Peyer's patch (tissue), 4 donors: ENCODE measurements at regions not wholly inside any gene's neighbourhood (a gene's known extent, or its start where the extent isn't known, plus 50 kb on each side); places are given as distances from the start of the nearest gene placed in this dataset.

Experiments
- DNase-seq, 3 donors: peaks; one replicate each; pipeline ENCODE4 v3.0.0-alpha.2; 2017 to 2019
- H3K27ac ChIP-seq, 4 donors: fragments of 200-600 bp; sonication (generic); one replicate each; pipeline ENCODE4 v1.5.1; 2016 to 2019
- H3K27me3 ChIP-seq, 2 donors: fragments of 200-600 bp; sonication (generic); one replicate each; pipeline ENCODE4 v1.5.1; 2019
- H3K36me3 ChIP-seq, 3 donors: fragments of 200-600 bp; sonication (generic); one replicate each; pipeline ENCODE4 v1.5.1; 2016 to 2019
- H3K4me1 ChIP-seq, 4 donors: fragments of 200-600 bp; sonication (generic); one replicate each; pipeline ENCODE4 v1.5.1; 2016 to 2019
- H3K4me3 ChIP-seq, 4 donors: fragments of 200-600 bp; sonication (generic); 1 replicate in 3 of 4; 2 replicates in 1 of 4; pipeline ENCODE4 v1.5.1; 2016 to 2019; ENCODE audit warnings: mild to moderate bottlenecking in 1 of 4
- H3K9me3 ChIP-seq, 4 donors: fragments of 200-600 bp; sonication (generic); one replicate each; pipeline ENCODE4 v1.5.1; 2016 to 2019; ENCODE audit warnings: mild to moderate bottlenecking in 1 of 4
- POLR2A ChIP-seq, 2 donors: fragments of 450-650 bp; IDR thresholded peaks; one replicate each; pipeline ENCODE4 v1.5.1; 2017; ENCODE audit warnings: antibody characterized with exemption in 2 of 2, mild to moderate bottlenecking in 2 of 2, moderate library complexity in 2 of 2
- TF ChIP-seq, protein P1 (sequence below), 6 experiments: fragments of 450-650 bp in 4 of 6; fragments of 200-600 bp in 2 of 6; sonication (generic) in 1 of 6; IDR thresholded peaks; one replicate each; pipeline ENCODE4 v1.5.1; 2017 to 2019; ENCODE audit warnings: antibody characterized with exemption in 6 of 6, mild to moderate bottlenecking in 3 of 6, moderate library complexity in 1 of 6

DNA sequence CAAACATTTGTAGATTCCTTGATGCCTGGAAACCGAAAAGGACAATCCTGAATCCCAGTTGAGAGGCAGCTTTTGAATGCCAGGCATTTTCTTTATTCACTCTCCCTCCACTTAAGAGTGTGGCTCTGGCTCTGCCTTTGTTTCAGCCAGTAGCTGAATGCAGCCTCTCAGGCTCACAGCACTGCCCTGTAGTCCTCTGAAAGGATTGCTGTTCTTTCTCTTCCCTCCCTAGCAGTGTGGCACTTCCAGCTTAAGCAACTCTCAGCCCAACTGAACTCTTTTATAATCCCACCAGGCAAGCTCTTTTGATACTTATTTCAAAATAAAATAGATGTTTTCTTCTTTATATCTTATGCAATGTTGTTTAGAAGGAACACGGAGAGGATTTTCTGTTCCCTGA, 415.6 kb downstream of the GJA1 start:
- Histone ChIP-seq H3K9me3 (no peaks in the 10 kb centered on the region), H3K4me3 (no peak overlapping the region), H3K36me3 (no peaks in the 10 kb centered on the region), H3K4me1 (no peaks in the 10 kb centered on the region), H3K27me3 (no peaks in the 10 kb centered on the region), H3K27ac (no peak overlapping the region)
- TF ChIP-seq POLR2A (IDR thresholded peaks at IDR 0.05), result no peak
- TF ChIP-seq, protein P1, sequence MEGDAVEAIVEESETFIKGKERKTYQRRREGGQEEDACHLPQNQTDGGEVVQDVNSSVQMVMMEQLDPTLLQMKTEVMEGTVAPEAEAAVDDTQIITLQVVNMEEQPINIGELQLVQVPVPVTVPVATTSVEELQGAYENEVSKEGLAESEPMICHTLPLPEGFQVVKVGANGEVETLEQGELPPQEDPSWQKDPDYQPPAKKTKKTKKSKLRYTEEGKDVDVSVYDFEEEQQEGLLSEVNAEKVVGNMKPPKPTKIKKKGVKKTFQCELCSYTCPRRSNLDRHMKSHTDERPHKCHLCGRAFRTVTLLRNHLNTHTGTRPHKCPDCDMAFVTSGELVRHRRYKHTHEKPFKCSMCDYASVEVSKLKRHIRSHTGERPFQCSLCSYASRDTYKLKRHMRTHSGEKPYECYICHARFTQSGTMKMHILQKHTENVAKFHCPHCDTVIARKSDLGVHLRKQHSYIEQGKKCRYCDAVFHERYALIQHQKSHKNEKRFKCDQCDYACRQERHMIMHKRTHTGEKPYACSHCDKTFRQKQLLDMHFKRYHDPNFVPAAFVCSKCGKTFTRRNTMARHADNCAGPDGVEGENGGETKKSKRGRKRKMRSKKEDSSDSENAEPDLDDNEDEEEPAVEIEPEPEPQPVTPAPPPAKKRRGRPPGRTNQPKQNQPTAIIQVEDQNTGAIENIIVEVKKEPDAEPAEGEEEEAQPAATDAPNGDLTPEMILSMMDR (IDR thresholded peaks at IDR 0.05), result no peak
- no peak for DNase-seq

DNA sequence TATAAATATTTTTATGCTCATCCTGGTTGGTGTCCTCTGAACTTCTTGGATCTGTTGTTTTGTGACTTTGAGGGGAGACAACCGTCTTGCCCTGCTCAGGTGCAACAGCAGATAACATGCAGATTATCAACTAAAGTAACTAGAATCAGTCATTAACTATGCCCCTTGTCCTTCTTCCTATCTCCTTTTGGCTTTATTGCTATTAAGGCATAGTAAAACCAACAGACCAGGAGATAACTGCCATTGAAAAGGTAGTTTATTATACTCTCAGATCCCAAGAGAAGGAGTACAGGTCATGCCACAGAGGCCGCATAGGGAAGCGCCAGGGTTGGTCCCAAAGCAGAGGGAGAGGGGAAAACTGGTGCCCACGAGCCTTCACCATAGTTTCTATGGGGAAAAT, 418.2 kb downstream of the GJA1 start:
- DNase-seq, result no peak

DNA sequence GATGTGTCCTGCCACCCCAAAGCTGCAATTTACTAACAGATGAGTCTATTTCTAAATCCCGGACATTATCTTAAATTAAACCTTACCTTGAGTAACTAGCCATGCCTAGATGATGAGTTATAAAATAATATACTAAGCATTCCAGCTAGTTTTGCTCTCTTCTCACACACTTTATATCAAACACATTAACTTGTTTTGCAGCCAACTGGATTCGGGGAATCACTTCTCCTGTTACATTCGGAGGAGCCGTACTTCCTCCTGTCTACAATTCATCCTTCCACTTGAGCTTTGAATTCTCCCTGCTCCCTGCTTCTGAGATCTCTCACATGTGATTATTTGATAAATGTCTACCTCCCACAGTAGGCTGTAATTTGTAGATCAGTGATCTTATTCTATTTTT, 420.1 kb downstream of the GJA1 start:
- no peak for DNase-seq
- TF ChIP-seq, protein P1 (IDR thresholded peaks at IDR 0.05), result no peak
- TF ChIP-seq POLR2A (IDR thresholded peaks at IDR 0.05), result no peak
- Histone ChIP-seq H3K4me1 (no peaks in the 10 kb centered on the region), H3K9me3 (no peaks in the 10 kb centered on the region), H3K27me3 (no peaks in the 10 kb centered on the region), H3K27ac (no peak overlapping the region), H3K36me3 (no peaks in the 10 kb centered on the region), H3K4me3 (no peak overlapping the region)

More for the DNA sequence above, 418.2 kb downstream of the GJA1 start:
- H3K4me3 ChIP-seq, result no peak overlapping the region
- no peak overlapping the region for H3K27ac ChIP-seq
- no peaks in the 10 kb centered on the region for H3K9me3 ChIP-seq
- no peaks in the 10 kb centered on the region for H3K36me3 ChIP-seq
- TF ChIP-seq, protein P1 (IDR thresholded peaks at IDR 0.05), result no peak
- no peak for TF ChIP-seq POLR2A (IDR thresholded peaks at IDR 0.05)
- no peaks in the 10 kb centered on the region for H3K27me3 ChIP-seq
- no peaks in the 10 kb centered on the region for H3K4me1 ChIP-seq

DNA sequence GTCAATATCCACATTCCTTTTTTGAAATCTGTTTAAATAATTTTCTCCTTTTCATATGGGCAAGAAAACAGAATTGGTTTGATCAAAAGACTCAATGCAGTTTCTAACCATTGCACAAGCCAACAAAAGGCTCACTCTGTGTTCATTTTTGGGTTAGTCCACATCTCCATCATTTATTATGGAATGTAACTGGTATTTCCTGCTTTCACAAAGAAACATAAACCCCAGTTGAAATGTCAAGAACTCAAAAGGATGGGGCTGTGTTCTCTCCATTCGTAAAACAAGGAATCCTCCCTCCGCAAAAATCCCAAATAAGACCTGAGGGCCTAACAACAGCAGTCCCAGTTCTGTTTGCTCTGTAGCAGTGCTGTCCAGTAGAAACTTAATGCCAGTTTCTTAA, 420.9 kb downstream of the GJA1 start:
- no peaks in the 10 kb centered on the region for H3K36me3 ChIP-seq
- no peaks in the 10 kb centered on the region for H3K4me1 ChIP-seq
- H3K4me3 ChIP-seq, result no peak overlapping the region
- no peak overlapping the region for H3K27ac ChIP-seq
- TF ChIP-seq, protein P1 (IDR thresholded peaks at IDR 0.05), result no peak
- TF ChIP-seq POLR2A (IDR thresholded peaks at IDR 0.05), result no peak
- H3K27me3 ChIP-seq, result no peaks in the 10 kb centered on the region
- H3K9me3 ChIP-seq, result no peaks in the 10 kb centered on the region
- DNase-seq, result no peak

DNA sequence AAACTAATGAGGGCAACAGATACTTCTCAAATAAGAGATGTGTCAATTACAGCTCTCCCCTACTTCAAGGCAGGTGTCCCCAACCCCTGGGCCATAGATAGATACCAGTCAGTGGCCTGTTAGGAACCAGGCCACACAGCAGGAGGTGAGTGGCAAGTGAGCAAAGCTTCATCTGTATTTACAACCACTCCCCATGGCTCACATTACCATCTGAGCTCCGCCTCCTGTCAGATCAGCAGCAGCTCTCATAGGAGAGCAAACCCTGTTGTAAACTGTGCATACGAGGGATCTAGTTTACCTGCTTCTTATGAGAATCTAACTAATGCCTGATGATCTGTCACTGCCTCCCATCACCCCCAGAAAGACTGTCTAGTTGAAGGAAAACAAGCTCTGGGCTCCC, 422.1 kb downstream of the GJA1 start:
- TF ChIP-seq POLR2A (IDR thresholded peaks at IDR 0.05), result no peak
- TF ChIP-seq, protein P1 (IDR thresholded peaks at IDR 0.05), result no peak
- H3K9me3 ChIP-seq, result no peaks in the 10 kb centered on the region
- H3K36me3 ChIP-seq, result no peaks in the 10 kb centered on the region
- H3K4me3 ChIP-seq, result no peak overlapping the region
- H3K27ac ChIP-seq, result no peak overlapping the region
- H3K4me1 ChIP-seq, result no peaks in the 10 kb centered on the region
- H3K27me3 ChIP-seq, result no peaks in the 10 kb centered on the region
- DNase-seq, result no peak

DNA sequence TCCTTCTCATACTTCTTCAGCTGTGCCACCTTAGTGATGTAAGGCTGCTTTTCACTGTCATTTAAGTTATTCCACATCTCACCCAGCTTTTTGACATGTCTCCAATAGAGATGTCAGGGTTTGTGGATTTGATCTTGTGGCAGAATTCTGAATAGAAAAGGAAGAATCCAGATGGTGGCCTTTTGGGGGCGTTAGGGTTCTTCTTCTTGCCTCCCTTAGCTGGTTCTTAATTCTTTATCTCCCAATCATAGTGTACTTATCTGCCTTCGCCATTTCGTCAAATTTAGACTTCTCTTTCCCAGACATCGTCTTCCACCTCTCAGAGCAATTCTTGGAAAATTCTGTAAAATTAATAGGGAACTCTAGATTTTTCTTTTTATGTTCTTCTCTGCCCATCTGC, 422.9 kb downstream of the GJA1 start:
- DNase-seq, result no peak
- Histone ChIP-seq H3K4me3 (no peak overlapping the region), H3K36me3 (no peaks in the 10 kb centered on the region), H3K27ac (no peak overlapping the region), H3K9me3 (no peaks in the 10 kb centered on the region), H3K27me3 (no peaks in the 10 kb centered on the region), H3K4me1 (no peaks in the 10 kb centered on the region)
- no peak for TF ChIP-seq POLR2A (IDR thresholded peaks at IDR 0.05)
- TF ChIP-seq, protein P1 (IDR thresholded peaks at IDR 0.05), result no peak
